ENCODE measurements at regions not wholly inside any gene's neighbourhood (a gene's known extent, or its start where the extent isn't known, plus 50 kb on each side); places are given as distances from the start of the nearest gene placed in this dataset.

- H3K4me3 ChIP-seq (IDR thresholded peaks at IDR 0.05; ENCODE audit: insufficient read depth, low read depth, low read length): no peak overlapping the region
- TF ChIP-seq CTCF (conservative IDR thresholded peaks at IDR 0.05; ENCODE audit: low read depth, low read length): no peak
- no peaks in the 10 kb centered on the region for H4K20me1 ChIP-seq (ENCODE audit: insufficient read depth)
- H3K36me3 ChIP-seq (ENCODE audit: insufficient read depth): no peaks in the 10 kb centered on the region
- no peak overlapping the region for H3K27ac ChIP-seq
- H2AFZ ChIP-seq (ENCODE audit: low read depth): no peak overlapping the region
- no peak overlapping the region for H3K4me2 ChIP-seq
- H3K9ac ChIP-seq: no peak overlapping the region
- no peaks in the 10 kb centered on the region for H3K4me1 ChIP-seq (ENCODE audit: low read depth, poor library complexity, severe bottlenecking)
- H3K79me2 ChIP-seq (ENCODE audit: insufficient read depth, low read depth): no peaks in the 10 kb centered on the region
- no peaks in the 10 kb centered on the region for H3K27me3 ChIP-seq (ENCODE audit: insufficient read depth, low read depth)
Observed at GRCh38 chr20:10802236-10802635, 128.4 kb upstream of the JAG1 start.

GRCh38 chr20:10805764-10806163, 132.0 kb upstream of the JAG1 start:
- no peak overlapping the region for H3K9ac ChIP-seq
- no peaks in the 10 kb centered on the region for H3K27me3 ChIP-seq (ENCODE audit: insufficient read depth, low read depth)
- no peaks in the 10 kb centered on the region for H3K4me1 ChIP-seq (ENCODE audit: low read depth, poor library complexity, severe bottlenecking)
- no peaks in the 10 kb centered on the region for H3K36me3 ChIP-seq (ENCODE audit: insufficient read depth)
- no peak overlapping the region for H3K4me3 ChIP-seq (IDR thresholded peaks at IDR 0.05; ENCODE audit: insufficient read depth, low read depth, low read length)
- no peaks in the 10 kb centered on the region for H3K79me2 ChIP-seq (ENCODE audit: insufficient read depth, low read depth)
- TF ChIP-seq CTCF (conservative IDR thresholded peaks at IDR 0.05; ENCODE audit: low read depth, low read length): no peak
- no peak overlapping the region for H2AFZ ChIP-seq (ENCODE audit: low read depth)
- no peak overlapping the region for H3K4me2 ChIP-seq
- H4K20me1 ChIP-seq (ENCODE audit: insufficient read depth): no peaks in the 10 kb centered on the region
- H3K27ac ChIP-seq: no peak overlapping the region

- Histone ChIP-seq H2AFZ (ENCODE audit: low read depth) (no peak overlapping the region), H3K79me2 (ENCODE audit: insufficient read depth, low read depth) (no peaks in the 10 kb centered on the region), H3K4me2 (no peak overlapping the region), H3K9ac (no peak overlapping the region), H4K20me1 (ENCODE audit: insufficient read depth) (no peaks in the 10 kb centered on the region), H3K4me1 (ENCODE audit: low read depth, poor library complexity, severe bottlenecking) (no peaks in the 10 kb centered on the region), H3K27me3 (ENCODE audit: insufficient read depth, low read depth) (no peaks in the 10 kb centered on the region), H3K4me3 (IDR thresholded peaks at IDR 0.05; ENCODE audit: insufficient read depth, low read depth, low read length) (no peak overlapping the region), H3K27ac (no peak overlapping the region), H3K36me3 (ENCODE audit: insufficient read depth) (no peaks in the 10 kb centered on the region)
- TF ChIP-seq CTCF (conservative IDR thresholded peaks at IDR 0.05; ENCODE audit: low read depth, low read length): no peak
Observed at GRCh38 chr20:10806539-10806938, 132.7 kb upstream of the JAG1 start.

GRCh38 chr20:10807013-10807412, 133.2 kb upstream of the JAG1 start:
- no peak overlapping the region for H3K9ac ChIP-seq
- no peak overlapping the region for H2AFZ ChIP-seq (ENCODE audit: low read depth)
- H4K20me1 ChIP-seq (ENCODE audit: insufficient read depth): no peaks in the 10 kb centered on the region
- no peaks in the 10 kb centered on the region for H3K4me1 ChIP-seq (ENCODE audit: low read depth, poor library complexity, severe bottlenecking)
- no peak overlapping the region for H3K4me3 ChIP-seq (IDR thresholded peaks at IDR 0.05; ENCODE audit: insufficient read depth, low read depth, low read length)
- H3K4me2 ChIP-seq: no peak overlapping the region
- TF ChIP-seq CTCF (conservative IDR thresholded peaks at IDR 0.05; ENCODE audit: low read depth, low read length): no peak
- no peaks in the 10 kb centered on the region for H3K27me3 ChIP-seq (ENCODE audit: insufficient read depth, low read depth)
- H3K36me3 ChIP-seq (ENCODE audit: insufficient read depth): no peaks in the 10 kb centered on the region
- no peak overlapping the region for H3K27ac ChIP-seq
- no peaks in the 10 kb centered on the region for H3K79me2 ChIP-seq (ENCODE audit: insufficient read depth, low read depth)

Measured in KMS-11 (cell line).